ENCODE measurements at regions not wholly inside any gene's neighbourhood (a gene's known extent, or its start where the extent isn't known, plus 50 kb on each side); places are given as distances from the start of the nearest gene placed in this dataset.

- no peak for TF ChIP-seq E2F6 (IDR thresholded peaks at IDR 0.05)
- TF ChIP-seq TAF1 (IDR thresholded peaks at IDR 0.05; ENCODE audit: low read depth, low read length), result no peak
- no peak for TF ChIP-seq CHD7 (IDR thresholded peaks at IDR 0.05; ENCODE audit: insufficient replicate concordance, low read length)
- no peak for TF ChIP-seq PHF8 (conservative IDR thresholded peaks at IDR 0.05; ENCODE audit: low read depth, low read length)
These were observed 404.9 kb downstream of the PCDH7 start (continued) for GRCh38 chr4:31125061-31125460.
